ENCODE measurements at regions not wholly inside any gene's neighbourhood (a gene's known extent, or its start where the extent isn't known, plus 50 kb on each side); places are given as distances from the start of the nearest gene placed in this dataset.

DNA sequence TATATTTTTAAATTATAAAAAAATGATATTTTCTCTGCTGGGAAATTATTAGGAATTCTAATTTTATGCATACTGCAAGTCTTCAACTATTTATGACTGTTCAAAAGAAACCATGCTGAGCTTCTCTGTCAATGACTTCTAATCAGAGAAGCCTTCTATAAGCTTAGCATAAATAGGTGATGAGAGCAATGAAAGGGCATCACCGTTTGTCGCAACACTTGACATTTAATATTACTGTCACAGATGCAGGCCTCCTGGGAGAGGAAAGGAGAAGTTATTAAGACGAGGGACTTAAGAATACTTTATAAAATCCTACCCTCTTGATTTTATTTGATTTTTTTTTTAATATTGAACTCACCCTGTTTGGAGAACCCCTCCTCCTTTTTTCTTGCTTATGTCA, 69.8 kb downstream of the CAPZA3 start:
- Histone ChIP-seq H3K4me3 (no peak overlapping the region), H3K4me1 (no peaks in the 10 kb centered on the region), H3K36me3 (no peaks in the 10 kb centered on the region), H3K27me3 (no peaks in the 10 kb centered on the region), H3K9me3 (no peaks in the 10 kb centered on the region), H3K27ac (no peak overlapping the region)
- DNase-seq: no peak
- TF ChIP-seq, protein P1, sequence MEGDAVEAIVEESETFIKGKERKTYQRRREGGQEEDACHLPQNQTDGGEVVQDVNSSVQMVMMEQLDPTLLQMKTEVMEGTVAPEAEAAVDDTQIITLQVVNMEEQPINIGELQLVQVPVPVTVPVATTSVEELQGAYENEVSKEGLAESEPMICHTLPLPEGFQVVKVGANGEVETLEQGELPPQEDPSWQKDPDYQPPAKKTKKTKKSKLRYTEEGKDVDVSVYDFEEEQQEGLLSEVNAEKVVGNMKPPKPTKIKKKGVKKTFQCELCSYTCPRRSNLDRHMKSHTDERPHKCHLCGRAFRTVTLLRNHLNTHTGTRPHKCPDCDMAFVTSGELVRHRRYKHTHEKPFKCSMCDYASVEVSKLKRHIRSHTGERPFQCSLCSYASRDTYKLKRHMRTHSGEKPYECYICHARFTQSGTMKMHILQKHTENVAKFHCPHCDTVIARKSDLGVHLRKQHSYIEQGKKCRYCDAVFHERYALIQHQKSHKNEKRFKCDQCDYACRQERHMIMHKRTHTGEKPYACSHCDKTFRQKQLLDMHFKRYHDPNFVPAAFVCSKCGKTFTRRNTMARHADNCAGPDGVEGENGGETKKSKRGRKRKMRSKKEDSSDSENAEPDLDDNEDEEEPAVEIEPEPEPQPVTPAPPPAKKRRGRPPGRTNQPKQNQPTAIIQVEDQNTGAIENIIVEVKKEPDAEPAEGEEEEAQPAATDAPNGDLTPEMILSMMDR (IDR thresholded peaks at IDR 0.05): no peak
- TF ChIP-seq POLR2A (IDR thresholded peaks at IDR 0.05): no peak
- intact Hi-C loops (cut with DNase I; ENCODE audit: low total_unique reads): no loop called here

DNA sequence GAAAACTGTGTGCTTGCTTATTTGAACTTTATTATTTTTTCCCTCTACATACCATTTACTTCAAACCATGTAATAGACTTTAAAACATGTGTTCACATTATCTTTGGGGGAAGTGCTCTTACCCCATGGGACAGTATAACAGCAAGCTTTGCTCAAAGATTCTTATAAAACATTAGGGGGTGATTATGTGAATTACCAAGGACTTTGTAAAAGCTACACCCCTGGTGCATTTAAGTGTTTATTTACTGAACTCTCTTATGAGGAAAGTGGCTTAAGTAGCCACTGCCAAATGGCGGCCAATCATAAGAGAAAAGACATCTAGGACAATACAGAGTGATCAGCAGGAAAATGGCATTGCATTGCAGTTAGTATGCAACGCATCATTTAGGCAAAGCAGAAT, 70.3 kb downstream of the CAPZA3 start:
- Histone ChIP-seq H3K4me3 (no peak overlapping the region), H3K36me3 (no peaks in the 10 kb centered on the region), H3K27ac (no peak overlapping the region), H3K4me1 (no peaks in the 10 kb centered on the region), H3K9me3 (no peaks in the 10 kb centered on the region), H3K27me3 (no peaks in the 10 kb centered on the region)
- intact Hi-C loops (cut with DNase I; ENCODE audit: low total_unique reads): no loop called here
- no peak for TF ChIP-seq POLR2A (IDR thresholded peaks at IDR 0.05)
- TF ChIP-seq, protein P1 (IDR thresholded peaks at IDR 0.05): no peak
- no peak for DNase-seq

DNA sequence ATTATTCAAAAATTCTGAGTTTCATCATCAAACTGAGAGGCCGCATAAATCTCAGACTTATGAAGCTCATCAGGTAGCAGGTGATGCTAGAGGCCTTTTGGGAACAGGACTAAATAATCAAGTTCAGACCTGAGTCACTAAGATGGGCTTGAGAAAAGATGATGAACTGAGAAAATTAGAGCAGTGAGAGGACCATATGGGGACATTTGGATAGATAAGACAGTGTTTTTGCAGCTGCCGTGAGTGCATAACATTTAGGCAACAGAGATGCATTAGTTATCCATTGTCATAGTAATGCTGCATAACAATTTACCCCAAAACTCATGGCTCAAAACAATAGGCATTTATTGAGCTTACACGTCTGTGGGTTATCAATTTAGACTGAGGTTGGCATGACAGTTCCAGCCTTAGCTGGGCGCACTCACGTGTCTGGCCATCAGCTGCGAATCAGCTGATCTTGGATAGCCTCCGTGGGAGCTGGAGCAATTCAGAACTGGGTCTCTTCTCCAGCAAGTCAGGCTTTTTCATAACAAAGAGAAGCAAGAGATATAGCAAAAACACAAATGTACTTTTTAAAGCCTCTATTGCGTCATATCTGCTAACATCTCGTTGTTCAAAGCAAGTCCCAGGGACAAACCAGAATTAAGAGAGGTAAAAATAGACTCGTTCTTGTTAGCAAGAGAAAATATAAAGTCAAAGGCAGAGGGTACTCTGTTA, 72.8 kb downstream of the CAPZA3 start:
- no peak for DNase-seq
- Histone ChIP-seq H3K27me3 (no peaks in the 10 kb centered on the region), H3K27ac (no peak overlapping the region), H3K4me1 (no peaks in the 10 kb centered on the region), H3K36me3 (no peaks in the 10 kb centered on the region), H3K9me3 (no peaks in the 10 kb centered on the region), H3K4me3 (no peak overlapping the region)
- TF ChIP-seq, protein P1 (IDR thresholded peaks at IDR 0.05): no peak
- no peak for TF ChIP-seq POLR2A (IDR thresholded peaks at IDR 0.05)
- intact Hi-C loops (cut with DNase I; ENCODE audit: low total_unique reads): no loop called here

DNA sequence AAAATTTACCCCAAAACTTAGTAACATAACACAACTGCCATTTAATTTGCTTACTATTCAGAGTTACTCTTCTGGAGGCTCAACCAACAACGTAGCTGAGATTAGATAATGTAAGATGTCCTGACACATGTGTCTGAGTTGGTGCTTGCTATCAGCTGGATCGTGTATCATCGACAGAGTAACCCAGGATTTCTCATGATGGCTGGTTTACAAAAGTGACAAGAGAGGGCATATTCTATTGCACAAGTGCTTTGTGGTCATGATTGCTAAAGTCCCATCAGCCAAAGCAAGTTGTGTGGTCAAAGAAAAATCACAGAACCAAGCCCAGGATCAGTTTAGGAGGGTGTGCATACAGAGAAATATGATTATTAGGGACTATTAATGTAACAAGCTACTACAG, 73.4 kb downstream of the CAPZA3 start:
- no peak for DNase-seq
- TF ChIP-seq, protein P1 (IDR thresholded peaks at IDR 0.05): no peak
- TF ChIP-seq POLR2A (IDR thresholded peaks at IDR 0.05): no peak
- no peaks in the 10 kb centered on the region for H3K36me3 ChIP-seq
- no peak overlapping the region for H3K4me3 ChIP-seq
- no peaks in the 10 kb centered on the region for H3K4me1 ChIP-seq
- H3K27ac ChIP-seq: no peak overlapping the region
- H3K9me3 ChIP-seq: no peaks in the 10 kb centered on the region
- no peaks in the 10 kb centered on the region for H3K27me3 ChIP-seq
- intact Hi-C loops (cut with DNase I; ENCODE audit: low total_unique reads): no loop called here

DNA sequence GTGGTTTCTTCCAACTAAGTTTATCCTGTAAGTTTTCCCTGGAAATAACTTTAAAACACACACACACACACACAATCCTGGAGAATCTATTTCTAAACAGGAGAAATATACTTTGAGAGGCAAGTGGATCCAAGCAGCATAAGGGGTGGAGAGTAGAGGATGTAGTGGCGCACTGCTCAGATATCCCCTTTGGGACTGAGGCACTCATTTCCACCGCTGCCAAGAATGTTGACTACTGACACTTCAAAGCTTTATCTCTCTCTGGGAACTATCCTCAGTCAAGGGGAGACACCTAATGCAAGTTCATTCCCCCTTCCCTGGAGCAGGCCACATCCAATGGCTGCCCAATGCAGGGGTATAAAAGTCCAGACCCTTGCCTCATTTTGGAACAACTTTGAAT, 75.8 kb downstream of the CAPZA3 start:
- DNase-seq: no peak
- Histone ChIP-seq H3K27ac (no peak overlapping the region), H3K27me3 (no peaks in the 10 kb centered on the region), H3K36me3 (no peaks in the 10 kb centered on the region), H3K4me1 (no peaks in the 10 kb centered on the region), H3K4me3 (no peak overlapping the region), H3K9me3 (no peaks in the 10 kb centered on the region)
- intact Hi-C loops (cut with DNase I; ENCODE audit: low total_unique reads): no loop called here
- TF ChIP-seq, protein P1 (IDR thresholded peaks at IDR 0.05): no peak
- no peak for TF ChIP-seq POLR2A (IDR thresholded peaks at IDR 0.05)
